HEK293 (cell line): ENCODE measurements at regions not wholly inside any gene's neighbourhood (a gene's known extent, or its start where the extent isn't known, plus 50 kb on each side); places are given as distances from the start of the nearest gene placed in this dataset.

ENCODE experiments used
- CTCF ChIA-PET: fragments of 350-600 bp; formaldehyde crosslinking; extraction: SDS; loops from one replicate; lab custom pipeline; 2021; ENCODE audit warnings: antibody characterized with exemption; lab: Yijun Ruan, JAX
- POLR2A ChIA-PET: fragments of 300-600 bp; formaldehyde crosslinking; extraction: SDS; loops from one replicate; lab custom pipeline; 2020; ENCODE audit warnings: antibody characterized with exemption, inconsistent platforms; lab: Yijun Ruan, JAX
- H3K27ac ChIP-seq: fragments of 200-500 bp; sonication (Bioruptor generic); 2 replicates; pipeline ENCODE4 v1.5.1; 2014; ENCODE audit warnings: low read depth, low read length, control low read depth, inconsistent platforms; ENCODE audit errors: extremely low read depth
- H3K36me3 ChIP-seq, 2 experiments: fragments of 200-500 bp in 1 of 2; sonication (Bioruptor generic) in 1 of 2; 1 replicate in 1 of 2; 2 replicates in 1 of 2; pipeline ENCODE4 v1.5.1; 2014 to 2017; ENCODE audit warnings: inconsistent platforms in 2 of 2, low read length in 2 of 2; ENCODE audit not compliant: control insufficient read depth in 2 of 2, insufficient read depth in 1 of 2
- H3K4me1 ChIP-seq: fragments of 200-500 bp; sonication (Bioruptor generic); 2 replicates; pipeline ENCODE4 v1.5.1; 2014; ENCODE audit warnings: mild to moderate bottlenecking, low read length, inconsistent platforms; ENCODE audit not compliant: control insufficient read depth, insufficient read depth
- H3K4me3 ChIP-seq: 2 replicates; pipeline ENCODE4 v1.5.1; 2011; ENCODE audit warnings: low read depth, mild to moderate bottlenecking, control low read depth, low read length, moderate library complexity
- H3K9me3 ChIP-seq: fragments of 200-500 bp; sonication (Bioruptor generic); 2 replicates; pipeline ENCODE4 v1.5.1; 2014; ENCODE audit warnings: low read depth, low read length, inconsistent platforms; ENCODE audit not compliant: control insufficient read depth, insufficient read depth
- ATF2 ChIP-seq: fragments of 450-650 bp; formaldehyde crosslinking; IDR thresholded peaks from 2 replicates; pipeline ENCODE4 v1.5.1; 2016; ENCODE audit warnings: missing biosample characterization, missing genetic modification characterization, low read depth
- KLF16 ChIP-seq: fragments of 450-650 bp; formaldehyde crosslinking; IDR thresholded peaks from 2 replicates; pipeline ENCODE4 v1.5.1; 2017; ENCODE audit warnings: missing biosample characterization, missing genetic modification characterization
- KLF8 ChIP-seq: fragments of 450-650 bp; formaldehyde crosslinking; IDR thresholded peaks from 2 replicates; pipeline ENCODE4 v1.5.1; 2016; ENCODE audit warnings: missing biosample characterization, missing genetic modification characterization
- OSR2 ChIP-seq: fragments of 450-650 bp; formaldehyde crosslinking; IDR thresholded peaks from 2 replicates; pipeline ENCODE4 v1.5.1; 2016; ENCODE audit warnings: missing biosample characterization, missing genetic modification characterization
- PRDM10 ChIP-seq: fragments of 450-650 bp; formaldehyde crosslinking; IDR thresholded peaks from 2 replicates; pipeline ENCODE4 v1.5.1; 2016; ENCODE audit warnings: missing biosample characterization, missing genetic modification characterization
- SCRT2 ChIP-seq: fragments of 450-650 bp; formaldehyde crosslinking; IDR thresholded peaks from 2 replicates; pipeline ENCODE4 v1.5.1; 2016; ENCODE audit warnings: missing biosample characterization, missing genetic modification characterization
- SP7 ChIP-seq: fragments of 450-650 bp; formaldehyde crosslinking; IDR thresholded peaks from 2 replicates; pipeline ENCODE4 v1.5.1; 2016; ENCODE audit warnings: missing biosample characterization, missing genetic modification characterization
- ZBTB10 ChIP-seq: fragments of 450-650 bp; formaldehyde crosslinking; IDR thresholded peaks from 2 replicates; pipeline ENCODE4 v1.5.1; 2016; ENCODE audit warnings: missing biosample characterization, missing genetic modification characterization
- ZBTB20 ChIP-seq: fragments of 450-650 bp; formaldehyde crosslinking; IDR thresholded peaks from 2 replicates; pipeline ENCODE4 v1.5.1; 2016; ENCODE audit warnings: missing biosample characterization, missing genetic modification characterization
- ZBTB26 ChIP-seq: fragments of 450-650 bp; formaldehyde crosslinking; optimal IDR thresholded peaks from 2 replicates; pipeline ENCODE3; 2016; ENCODE audit warnings: missing biosample characterization, mild to moderate bottlenecking, missing genetic modification characterization
- ZNF214 ChIP-seq: fragments of 450-650 bp; formaldehyde crosslinking; IDR thresholded peaks from 2 replicates; pipeline ENCODE4 v1.5.1; 2017; ENCODE audit warnings: missing biosample characterization, mild to moderate bottlenecking, missing genetic modification characterization, borderline replicate concordance
- ZNF280D ChIP-seq: fragments of 450-650 bp; formaldehyde crosslinking; IDR thresholded peaks from 2 replicates; pipeline ENCODE4 v1.5.1; 2016; ENCODE audit warnings: missing biosample characterization, missing genetic modification characterization
- ZNF335 ChIP-seq: fragments of 450-650 bp; formaldehyde crosslinking; conservative IDR thresholded peaks from 2 replicates; pipeline ENCODE4 v1.5.1; 2016; ENCODE audit warnings: missing biosample characterization, missing genetic modification characterization
- ZNF544 ChIP-seq: fragments of 450-650 bp; formaldehyde crosslinking; IDR thresholded peaks from 2 replicates; pipeline ENCODE4 v1.5.0; 2017; ENCODE audit warnings: missing biosample characterization, missing genetic modification characterization
- ZNF654 ChIP-seq: fragments of 450-650 bp; formaldehyde crosslinking; IDR thresholded peaks from 2 replicates; pipeline ENCODE4 v1.5.1; 2016; ENCODE audit warnings: low read depth, missing biosample characterization, missing genetic modification characterization
- ZNF664 ChIP-seq: fragments of 450-650 bp; formaldehyde crosslinking; IDR thresholded peaks from 2 replicates; pipeline ENCODE4 v1.5.1; 2016; ENCODE audit warnings: missing biosample characterization, missing genetic modification characterization
- ZSCAN4 ChIP-seq: fragments of 450-650 bp; formaldehyde crosslinking; IDR thresholded peaks from 2 replicates; pipeline ENCODE4 v1.5.1; 2017; ENCODE audit warnings: missing biosample characterization, missing genetic modification characterization
- ZSCAN5A ChIP-seq: fragments of 450-650 bp; formaldehyde crosslinking; IDR thresholded peaks from 2 replicates; pipeline ENCODE4 v1.5.1; 2016; ENCODE audit warnings: missing biosample characterization, missing genetic modification characterization

- TF ChIP-seq ZNF544 = no peak
- no peak for TF ChIP-seq SP7 (tag by site-specific recombination)
Measured at GRCh38 chr10:83301732-83302131, 837.6 kb upstream of the GHITM start (continued).

GRCh38 chr10:83302623-83303022 is 836.7 kb upstream of the GHITM start:
- H3K4me1 ChIP-seq = no peaks in the 10 kb centered on the region
- no peak overlapping the region for H3K27ac ChIP-seq
- no peaks in the 10 kb centered on the region for H3K9me3 ChIP-seq
- H3K4me3 ChIP-seq = no peak overlapping the region
- POLR2A ChIA-PET = no interaction called here
- TF ChIP-seq ATF2 (tag by site-specific recombination) (peak; percentile 67), ZNF335 (tag by site-specific recombination) (no peak), ZBTB20 (tag by site-specific recombination) (no peak), KLF8 (tag by site-specific recombination) (no peak), ZSCAN5A (tag by site-specific recombination) (no peak), ZSCAN4 (no peak), KLF16 (tag by site-specific recombination) (no peak), ZNF214 (tag by site-specific recombination) (no peak)
- CTCF ChIA-PET = no interaction called here
- H3K36me3 ChIP-seq = no peaks in the 10 kb centered on the region

- Histone ChIP-seq H3K36me3 (no peaks in the 10 kb centered on the region), H3K4me1 (no peaks in the 10 kb centered on the region), H3K27ac (no peak overlapping the region), H3K9me3 (no peaks in the 10 kb centered on the region), H3K4me3 (no peak overlapping the region)
- POLR2A ChIA-PET = interaction anchor here (0.6 kb wide), 1 partner anchor 626 kb away, joined by 3 read pairs; no protein-coding TSS in a partner anchor
- CTCF ChIA-PET = interaction anchor here (0.6 kb wide), 1 partner anchor 18 kb away, joined by 3 read pairs; no protein-coding TSS in a partner anchor
- TF ChIP-seq SCRT2 (tag by site-specific recombination) (no peak), PRDM10 (no peak), ZNF654 (tag by site-specific recombination) (no peak), ZNF214 (tag by site-specific recombination) (no peak), ZNF280D (tag by site-specific recombination) (no peak), ZBTB10 (tag by site-specific recombination) (no peak), OSR2 (tag by site-specific recombination) (no peak), ZNF664 (no peak), ZBTB26 (tag by site-specific recombination) (no peak)
Measured at GRCh38 chr10:83310688-83311087, 828.6 kb upstream of the GHITM start.
